ENCODE measurements at regions not wholly inside any gene's neighbourhood (a gene's known extent, or its start where the extent isn't known, plus 50 kb on each side); places are given as distances from the start of the nearest gene placed in this dataset.

- no peaks in the 10 kb centered on the region for H3K4me1 Mint-ChIP-seq (ENCODE audit: low read depth, unreplicated experiment)
- H3K27me3 Mint-ChIP-seq (ENCODE audit: insufficient read depth, unreplicated experiment): peaks cover 2% of the 10 kb centered on the region
- intact Hi-C loops (cut with micrococcal nuclease; ENCODE audit: unreplicated experiment): no loop called here
- H3K4me1 ChIP-seq: no peaks in the 10 kb centered on the region
- H3K27me3 ChIP-seq (replicated peaks; ENCODE audit: control insufficient read depth, insufficient read depth, low read length): no peaks in the 10 kb centered on the region
- ChIA-PET CTCF (no interaction called here), POLR2A (no interaction called here)
- H3K36me3 Mint-ChIP-seq (ENCODE audit: insufficient read depth, unreplicated experiment): no peaks in the 10 kb centered on the region
- no TSS peak for BruUV-seq (replicated peaks)
- DNase-seq: no peak
- H3K4me3 ChIP-seq (ENCODE audit: low read depth, low read length): no peak overlapping the region
- no peaks in the 10 kb centered on the region for H3K36me3 ChIP-seq (ENCODE audit: control insufficient read depth, insufficient read depth, low read length)
- no peak overlapping the region for H3K27ac Mint-ChIP-seq (ENCODE audit: unreplicated experiment)
- H3K9me3 ChIP-seq: no peaks in the 10 kb centered on the region
- TF ChIP-seq CTCF (IDR thresholded peaks at IDR 0.05; ENCODE audit: insufficient read depth in 1 of 2, low read depth in 1 of 2, low read length in 1 of 2, severe bottlenecking in 1 of 2, unreplicated experiment in 1 of 2): no peak
- H3K4me3 Mint-ChIP-seq (ENCODE audit: unreplicated experiment): no peak overlapping the region
- no peaks in the 10 kb centered on the region for H3K9me3 Mint-ChIP-seq (ENCODE audit: unreplicated experiment)
Observed at GRCh38 chr4:32142075-32142474, 1421.9 kb downstream of the PCDH7 start.

GRCh38 chr4:32145987-32146386 lies 1425.8 kb downstream of the PCDH7 start:
- POLR2A ChIA-PET: no interaction called here
- no peak overlapping the region for H3K27ac Mint-ChIP-seq (ENCODE audit: unreplicated experiment)

GRCh38 chr4:32147446-32148085 lies 1427.4 kb downstream of the PCDH7 start:
- DNase-seq: no peak
- no TSS peak for BruUV-seq (replicated peaks)
- intact Hi-C loops (cut with micrococcal nuclease; ENCODE audit: unreplicated experiment): no loop called here
- H3K27me3 Mint-ChIP-seq (ENCODE audit: insufficient read depth, unreplicated experiment): peaks cover 2% of the 10 kb centered on the region
- H3K4me1 Mint-ChIP-seq (ENCODE audit: low read depth, unreplicated experiment): no peaks in the 10 kb centered on the region
- H3K27me3 ChIP-seq (replicated peaks; ENCODE audit: control insufficient read depth, insufficient read depth, low read length): no peaks in the 10 kb centered on the region
- POLR2A ChIA-PET: no interaction called here
- no peak overlapping the region for H3K4me3 Mint-ChIP-seq (ENCODE audit: unreplicated experiment)
- H3K27ac Mint-ChIP-seq (ENCODE audit: unreplicated experiment): no peak overlapping the region
- no peaks in the 10 kb centered on the region for H3K9me3 Mint-ChIP-seq (ENCODE audit: unreplicated experiment)
- CTCF ChIA-PET: no interaction called here
- no peaks in the 10 kb centered on the region for H3K36me3 ChIP-seq (ENCODE audit: control insufficient read depth, insufficient read depth, low read length)
- H3K9me3 ChIP-seq: no peaks in the 10 kb centered on the region
- TF ChIP-seq CTCF (IDR thresholded peaks at IDR 0.05; ENCODE audit: insufficient read depth in 1 of 2, low read depth in 1 of 2, low read length in 1 of 2, severe bottlenecking in 1 of 2, unreplicated experiment in 1 of 2): no peak
- H3K4me1 ChIP-seq: no peaks in the 10 kb centered on the region
- H3K36me3 Mint-ChIP-seq (ENCODE audit: insufficient read depth, unreplicated experiment): no peaks in the 10 kb centered on the region
- H3K4me3 ChIP-seq (ENCODE audit: low read depth, low read length): no peak overlapping the region

More at GRCh38 chr4:32145987-32146386, 1425.8 kb downstream of the PCDH7 start:
- H3K4me3 Mint-ChIP-seq (ENCODE audit: unreplicated experiment): no peak overlapping the region
- intact Hi-C loops (cut with micrococcal nuclease; ENCODE audit: unreplicated experiment): no loop called here
- Histone ChIP-seq H3K4me1 (no peaks in the 10 kb centered on the region), H3K36me3 (ENCODE audit: control insufficient read depth, insufficient read depth, low read length) (no peaks in the 10 kb centered on the region), H3K9me3 (no peaks in the 10 kb centered on the region), H3K27me3 (replicated peaks; ENCODE audit: control insufficient read depth, insufficient read depth, low read length) (no peaks in the 10 kb centered on the region), H3K4me3 (ENCODE audit: low read depth, low read length) (no peak overlapping the region)
- H3K4me1 Mint-ChIP-seq (ENCODE audit: low read depth, unreplicated experiment): no peaks in the 10 kb centered on the region
- TF ChIP-seq CTCF (IDR thresholded peaks at IDR 0.05; ENCODE audit: insufficient read depth in 1 of 2, low read depth in 1 of 2, low read length in 1 of 2, severe bottlenecking in 1 of 2, unreplicated experiment in 1 of 2): no peak
- no peak for DNase-seq
- no peaks in the 10 kb centered on the region for H3K9me3 Mint-ChIP-seq (ENCODE audit: unreplicated experiment)
- H3K27me3 Mint-ChIP-seq (ENCODE audit: insufficient read depth, unreplicated experiment): peaks cover 2% of the 10 kb centered on the region
- BruUV-seq (replicated peaks): no TSS peak
- no peaks in the 10 kb centered on the region for H3K36me3 Mint-ChIP-seq (ENCODE audit: insufficient read depth, unreplicated experiment)
- CTCF ChIA-PET: no interaction called here

Measured in Caco-2 (cell line).